NCI-H2196 treated with DMSO at 0.1 percent for 48 hours (cell line): ENCODE measurements at regions not wholly inside any gene's neighbourhood (a gene's known extent, or its start where the extent isn't known, plus 50 kb on each side); places are given as distances from the start of the nearest gene placed in this dataset.

Source experiments
- DNase-seq: peaks from one replicate; lab custom pipeline; 2025; ENCODE audit not compliant: unreplicated experiment; lab: John Stamatoyannopoulos, UW

DNA sequence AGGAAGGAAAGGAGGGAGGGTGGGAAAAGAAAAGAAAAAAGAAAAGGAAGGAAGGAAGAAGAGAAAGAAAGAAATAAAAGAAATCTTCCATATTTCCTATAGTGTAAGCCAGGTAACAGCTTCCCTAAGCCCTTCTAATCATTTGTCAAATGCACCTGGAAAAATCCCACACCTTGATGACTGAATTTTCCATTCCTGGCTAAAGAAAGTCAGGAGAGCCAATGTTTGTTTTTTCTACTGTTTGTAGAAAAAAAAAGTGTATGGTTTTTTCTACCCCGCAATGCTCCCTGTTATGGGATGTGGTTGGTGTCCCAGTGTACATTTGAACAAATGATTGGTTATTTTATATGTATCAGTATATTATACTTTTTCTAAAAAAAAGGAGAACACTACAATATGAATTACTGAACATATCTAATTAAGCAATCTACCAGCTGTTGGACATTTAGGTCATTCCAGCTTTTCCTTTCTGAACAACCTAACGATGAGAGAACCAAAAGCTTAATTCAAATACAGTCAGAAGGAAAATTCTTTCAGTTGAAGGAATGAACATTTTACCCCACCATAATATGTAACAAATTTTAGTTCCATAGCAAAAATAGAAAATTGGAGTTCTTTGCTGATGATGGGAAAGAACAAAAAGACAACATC is 355.0 kb downstream of the SETD4 start:
- no peak for DNase-seq

DNA sequence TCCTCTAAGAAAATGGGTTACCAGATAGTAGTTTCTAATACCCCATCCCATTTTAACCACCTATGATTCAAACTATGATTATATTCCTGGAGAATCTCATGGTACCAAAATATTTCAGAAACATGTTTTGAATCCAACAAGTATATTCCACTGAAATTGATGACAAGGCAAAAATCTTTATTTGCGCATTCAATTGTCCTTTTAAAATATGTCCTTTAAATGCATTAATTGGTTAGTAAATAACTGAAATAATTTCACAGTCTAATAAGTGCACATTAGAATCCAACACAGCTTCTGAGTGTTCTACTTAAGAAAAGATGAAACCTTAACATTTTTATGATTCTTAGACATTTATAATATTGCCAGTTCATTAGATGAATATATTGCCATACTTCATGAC is 356.6 kb downstream of the SETD4 start:
- no peak for DNase-seq

DNA sequence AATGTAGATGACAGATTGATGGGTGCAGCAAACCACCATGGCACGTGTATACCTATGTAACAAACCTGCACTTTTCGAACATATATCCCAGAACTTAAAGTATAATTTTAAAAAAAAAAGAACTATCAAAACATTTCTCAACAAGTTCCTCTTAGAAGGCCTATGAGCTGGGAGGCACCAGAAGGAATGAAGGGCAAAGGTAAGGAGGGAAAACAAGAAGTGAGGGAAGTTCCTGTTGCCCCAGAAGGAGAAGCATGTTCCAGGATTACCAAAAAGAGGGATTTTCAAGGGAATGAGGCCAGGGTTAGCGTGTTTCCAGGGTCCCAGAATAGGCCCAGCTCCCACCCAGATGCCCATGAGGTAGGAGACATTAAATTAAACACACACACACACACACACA is 361.0 kb downstream of the SETD4 start:
- no peak for DNase-seq

DNA sequence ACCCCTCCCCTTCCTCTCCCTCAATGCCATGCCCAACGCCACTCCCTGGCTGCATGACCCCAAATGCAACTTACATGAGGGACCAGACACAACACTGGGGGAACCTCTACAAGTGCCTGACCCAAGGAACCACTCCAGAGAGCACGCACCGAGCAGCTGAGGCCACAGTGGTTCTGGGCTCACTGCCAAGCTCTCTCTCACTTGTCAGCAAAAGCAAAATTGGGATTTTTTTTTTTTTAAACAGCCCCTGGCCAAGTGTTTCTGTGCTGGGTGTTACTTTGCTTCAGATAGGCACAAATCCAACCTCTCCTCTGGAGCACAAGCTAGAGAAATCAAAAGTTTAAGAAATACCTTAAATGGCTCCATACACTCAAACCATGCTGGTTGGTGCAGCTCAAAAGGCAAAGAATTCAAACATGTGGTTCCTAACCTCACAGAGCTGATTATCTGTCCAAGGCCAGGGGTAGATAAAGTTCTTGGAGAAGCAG is 363.0 kb downstream of the SETD4 start:
- peak; percentile 60 for DNase-seq

DNA sequence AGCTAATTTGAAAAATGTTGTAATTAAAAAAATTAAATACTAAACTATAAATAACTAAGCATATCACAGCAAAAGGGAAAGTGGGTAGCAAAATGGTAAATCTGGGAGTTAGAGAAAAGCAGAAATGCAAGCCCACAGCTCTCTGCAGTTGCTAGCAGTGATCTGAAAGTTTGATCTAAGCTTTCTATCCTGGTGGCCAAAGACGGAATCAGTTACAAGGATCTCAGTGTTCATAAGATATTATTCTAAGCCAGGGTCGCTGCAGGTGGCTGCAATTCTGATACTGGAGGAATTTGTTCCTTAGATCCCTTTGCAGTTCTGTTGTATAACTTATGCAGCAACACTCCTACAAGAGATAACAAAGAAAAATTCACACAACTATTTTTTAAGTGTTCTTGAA is 363.7 kb downstream of the SETD4 start:
- no peak for DNase-seq

DNA sequence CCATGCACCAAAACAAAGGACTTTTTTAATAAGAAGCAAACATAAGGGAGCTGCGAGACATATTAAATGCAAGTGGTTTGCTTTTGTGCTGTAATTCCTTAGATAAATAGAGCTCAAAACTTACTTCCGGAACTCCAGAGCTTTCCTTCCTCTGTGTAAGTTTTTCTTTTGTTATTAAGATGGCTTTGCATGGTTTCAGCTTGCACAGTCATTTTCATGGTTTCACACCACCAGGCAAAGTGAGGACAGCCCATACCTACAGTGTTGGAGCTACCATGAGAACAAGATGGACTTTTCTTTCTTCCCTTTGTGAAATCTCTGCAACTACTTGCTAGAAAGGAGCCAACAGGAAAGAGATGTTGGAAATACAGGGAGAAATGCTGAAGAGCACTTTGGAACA is 368.0 kb downstream of the SETD4 start:
- no peak for DNase-seq

DNA sequence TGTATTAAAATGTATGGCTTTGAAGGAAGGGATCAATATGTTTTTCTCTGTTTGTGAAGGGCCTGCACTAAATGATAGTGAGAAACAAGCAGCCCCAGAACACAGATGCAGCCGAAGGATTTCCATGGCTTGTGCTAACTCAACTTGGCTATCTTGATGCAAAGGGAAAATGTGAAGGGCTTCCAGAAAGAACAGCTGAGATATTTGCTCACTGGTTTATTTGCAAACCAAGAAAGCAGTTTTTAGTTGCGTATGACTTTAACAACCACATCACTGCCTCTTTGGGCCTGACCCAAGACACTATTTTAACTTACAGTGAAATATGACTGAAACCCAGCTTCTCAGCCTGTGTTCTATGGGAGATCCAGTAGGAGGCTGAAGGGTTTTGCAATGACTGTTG is 369.9 kb downstream of the SETD4 start:
- no peak for DNase-seq

DNA sequence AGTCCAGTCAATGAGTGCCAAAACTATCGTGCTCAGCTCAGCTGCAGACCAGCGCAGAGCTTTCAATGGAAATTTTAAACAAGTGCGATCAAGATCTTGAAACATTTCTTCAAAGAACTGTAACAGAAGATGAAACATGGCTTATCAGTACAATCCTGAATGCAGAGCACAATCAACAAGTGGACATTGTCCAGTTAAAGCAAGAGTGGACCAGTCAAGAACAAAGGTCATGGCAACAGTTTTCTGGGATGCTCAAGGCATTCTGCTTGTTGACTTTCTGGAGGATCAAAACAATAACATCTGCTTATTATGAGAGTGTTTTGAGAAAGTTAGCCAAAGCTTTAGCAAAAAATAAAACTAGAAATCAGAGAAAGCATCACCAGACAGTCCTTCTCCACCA is 374.2 kb downstream of the SETD4 start:
- no peak for DNase-seq

DNA sequence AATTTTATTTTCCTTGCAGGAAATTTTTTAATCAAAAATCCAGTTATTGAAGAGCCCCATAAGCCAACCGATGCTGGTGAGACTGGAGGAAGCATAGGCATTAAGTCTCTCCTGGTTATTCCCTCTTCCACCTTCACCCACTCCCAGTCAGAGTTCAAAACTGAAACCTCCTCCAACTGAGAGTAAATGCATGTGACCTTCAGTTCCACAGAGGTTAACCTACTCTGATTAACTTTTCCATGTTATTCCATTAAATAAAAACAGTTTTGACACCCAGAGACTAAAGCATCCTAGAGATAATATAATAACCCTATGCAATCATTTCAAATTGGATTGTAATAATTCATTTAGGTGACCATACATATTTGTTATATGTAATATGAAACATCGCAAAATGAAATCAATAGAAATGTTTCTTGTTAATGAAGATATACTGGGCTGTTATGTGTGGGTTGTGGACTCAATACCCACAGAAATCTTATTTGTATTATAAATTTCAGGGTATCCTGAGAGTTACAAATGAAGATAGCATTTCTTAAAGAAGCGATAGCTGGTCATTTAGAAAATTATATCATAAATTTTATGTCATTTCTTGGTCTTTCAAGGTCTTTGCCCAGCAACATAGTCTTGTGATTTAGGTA is 376.5 kb downstream of the SETD4 start:
- DNase-seq = no peak

DNA sequence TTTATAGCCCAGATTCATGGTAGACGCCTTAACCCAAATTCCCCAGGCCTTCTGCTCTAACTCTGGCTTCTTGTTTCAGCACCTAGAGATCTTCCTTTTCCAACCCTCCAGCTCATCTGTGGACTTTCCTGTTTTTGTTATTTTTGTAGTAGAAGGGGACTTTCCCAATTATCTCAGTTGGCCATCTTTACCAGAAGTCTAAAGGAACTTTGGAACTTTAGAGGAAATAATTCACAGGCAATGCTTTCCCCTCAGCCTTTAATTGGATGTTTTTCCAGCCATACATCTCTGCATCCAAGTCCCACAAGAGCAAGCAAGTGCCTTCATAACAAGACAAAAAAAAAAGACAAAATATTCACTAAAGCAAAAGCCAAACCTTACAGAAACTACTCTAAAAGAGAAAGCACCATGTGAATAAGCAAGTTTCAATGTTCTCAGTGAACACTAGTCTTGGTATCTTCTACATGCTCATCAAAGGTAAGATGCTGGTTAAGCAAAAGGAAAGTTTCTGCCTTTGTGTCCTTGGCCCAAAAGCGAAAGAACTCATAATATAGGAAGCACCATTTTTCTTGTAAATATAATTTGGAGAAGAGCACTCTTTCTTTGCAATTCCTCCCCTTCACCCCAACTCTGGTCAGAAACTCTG is 377.3 kb downstream of the SETD4 start:
- DNase-seq = no peak

DNA sequence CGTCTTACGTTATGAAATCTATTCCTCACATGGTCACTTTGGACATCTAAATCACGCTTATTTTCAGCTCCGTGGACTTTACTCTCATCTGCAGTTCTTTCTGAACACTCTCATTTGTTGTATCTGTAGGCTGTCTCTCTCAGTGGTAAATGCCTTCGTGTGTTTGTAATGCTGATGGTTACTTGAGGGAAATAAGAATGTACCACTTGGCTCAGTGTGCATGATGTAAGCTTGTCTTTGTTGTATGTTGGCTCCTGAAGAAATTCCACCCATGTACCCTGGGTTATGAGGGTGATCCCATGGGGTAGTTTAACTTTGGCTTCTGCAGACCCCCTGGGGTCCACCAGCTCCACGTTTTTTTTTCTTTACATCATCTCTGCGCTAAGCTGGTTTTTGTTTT is 378.4 kb downstream of the SETD4 start:
- no peak for DNase-seq

DNA sequence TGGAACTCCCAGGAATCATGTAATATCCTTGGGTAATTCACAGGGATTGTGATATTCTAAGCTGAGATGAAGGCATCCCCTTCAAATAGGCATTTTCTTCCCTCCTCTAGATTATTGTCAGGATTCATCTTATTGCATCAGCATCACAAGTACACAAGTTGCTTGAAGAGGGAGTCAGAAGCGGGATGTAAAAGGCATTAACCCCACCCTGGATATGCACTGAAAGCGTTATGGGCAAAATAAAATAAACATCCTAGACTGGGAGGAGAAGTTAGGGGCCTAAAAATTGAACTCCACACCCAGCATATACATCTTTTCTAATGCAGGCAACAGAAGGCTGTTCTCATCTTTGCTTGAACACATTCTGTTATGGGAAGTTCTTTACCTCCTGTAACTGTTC is 381.2 kb downstream of the SETD4 start:
- DNase-seq = no peak

DNA sequence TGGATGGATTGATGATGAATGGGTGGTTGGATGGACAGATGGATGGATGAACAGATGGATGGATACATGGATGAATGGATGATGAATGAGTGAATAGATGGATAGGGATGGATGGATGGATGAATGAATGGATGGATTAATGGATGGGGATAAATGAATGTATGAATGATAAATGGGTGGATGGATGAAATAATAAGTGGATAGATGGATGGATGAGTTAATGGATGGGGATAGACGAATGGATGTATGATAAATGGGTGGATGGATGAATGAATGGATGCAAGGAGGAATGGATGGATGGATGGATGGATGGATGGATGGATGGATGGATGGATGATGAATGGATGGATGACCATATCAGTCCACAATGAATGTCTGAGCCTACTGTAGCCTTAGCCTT is 381.9 kb downstream of the SETD4 start:
- DNase-seq = no peak

DNA sequence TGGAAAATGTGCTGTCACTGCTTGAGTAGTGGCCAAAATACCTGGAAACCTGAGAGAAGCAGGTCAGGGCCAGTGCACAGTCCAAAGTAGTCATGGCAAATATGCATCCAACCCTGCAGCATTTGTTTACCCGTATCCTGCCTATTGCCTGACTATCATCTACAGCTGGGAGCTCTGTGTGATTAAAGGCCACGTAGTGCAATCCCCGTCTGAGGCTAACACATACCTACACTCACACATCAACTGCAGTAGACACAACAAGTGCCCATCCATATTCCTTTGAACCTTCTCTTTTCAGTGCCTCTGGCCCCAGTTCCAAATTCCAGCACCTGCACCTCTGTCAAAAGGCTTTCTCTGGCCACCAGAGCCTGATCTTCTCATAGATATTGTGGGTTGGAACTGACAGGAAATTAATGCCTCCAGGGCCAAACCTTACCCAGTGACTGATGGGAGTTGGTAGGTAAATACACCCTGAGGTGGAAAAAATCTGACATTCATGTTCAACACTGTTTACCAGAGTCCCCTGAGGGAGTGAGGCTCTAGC is 383.0 kb downstream of the SETD4 start:
- DNase-seq = no peak

DNA sequence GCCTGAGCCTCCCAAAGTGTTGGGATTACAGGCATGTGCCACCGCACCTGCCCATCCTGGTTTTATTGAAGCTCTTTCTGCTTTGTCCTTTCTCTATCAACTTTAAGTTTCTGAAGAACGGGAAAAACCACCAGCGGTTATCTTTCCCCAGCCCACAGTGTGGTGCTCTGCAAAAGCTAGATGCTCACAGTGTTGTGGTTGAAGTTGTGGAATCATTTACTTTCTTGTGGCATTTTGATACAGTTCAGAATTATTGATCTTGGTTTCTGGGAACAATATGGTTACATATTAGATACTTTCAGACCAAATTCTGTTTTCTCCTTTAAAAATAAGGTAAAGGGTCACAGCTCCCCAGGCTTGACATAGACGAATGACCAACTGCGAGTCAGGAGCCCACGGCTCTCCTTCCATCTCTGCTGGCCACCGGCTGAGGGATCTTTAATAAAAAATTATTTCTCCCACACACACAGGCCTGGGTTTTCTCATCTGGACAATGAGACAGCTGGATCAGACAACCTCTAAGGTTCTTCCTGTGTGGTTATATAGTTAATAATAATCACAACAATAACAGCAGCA is 385.3 kb downstream of the SETD4 start:
- DNase-seq = no peak

DNA sequence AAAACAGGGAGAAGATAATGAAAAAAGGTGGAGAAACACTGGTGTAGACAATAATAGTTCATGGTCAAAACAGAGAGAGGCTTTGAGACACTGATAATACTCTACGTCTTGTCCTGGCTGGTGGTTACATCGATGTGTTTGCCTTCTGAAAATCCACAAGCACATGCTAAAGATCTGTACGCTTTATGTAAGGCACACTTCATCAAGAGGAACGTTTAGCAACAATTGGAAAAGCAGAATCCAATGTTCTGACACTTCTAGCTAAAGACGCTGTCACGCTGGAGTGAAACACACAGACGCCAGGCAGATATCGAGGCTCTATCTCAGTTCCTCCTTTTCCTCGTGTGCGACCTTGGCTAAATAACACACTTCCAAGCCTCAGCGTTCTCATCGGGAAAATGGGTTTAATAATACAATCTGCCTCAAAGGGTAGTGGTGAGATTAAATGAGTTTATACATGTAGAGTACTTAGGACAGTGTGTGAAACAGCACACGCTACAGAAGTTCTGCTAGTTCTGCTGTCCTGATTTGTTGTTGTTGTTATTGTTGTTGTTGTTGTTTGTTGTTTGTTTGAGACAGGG is 386.1 kb downstream of the SETD4 start:
- no peak for DNase-seq

DNA sequence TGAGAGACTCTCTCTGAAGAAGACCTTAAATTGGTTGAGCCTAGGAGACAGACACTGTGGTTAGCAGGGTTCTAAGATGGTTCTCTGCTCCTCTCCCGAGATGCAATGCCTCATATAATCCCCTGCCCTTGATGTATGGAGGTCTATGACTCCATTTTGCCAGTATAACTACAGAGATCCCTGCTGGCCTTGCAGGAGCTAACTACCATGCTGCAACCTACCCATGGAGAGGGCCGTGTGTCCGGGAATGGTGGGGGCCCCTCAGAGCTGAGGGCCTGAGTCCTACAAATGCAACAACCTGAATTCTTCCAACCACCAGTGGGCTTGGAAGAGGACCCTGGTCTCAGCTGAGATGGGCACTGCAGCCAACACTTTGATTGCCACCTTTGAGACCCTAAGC is 388.0 kb downstream of the SETD4 start:
- DNase-seq = no peak

DNA sequence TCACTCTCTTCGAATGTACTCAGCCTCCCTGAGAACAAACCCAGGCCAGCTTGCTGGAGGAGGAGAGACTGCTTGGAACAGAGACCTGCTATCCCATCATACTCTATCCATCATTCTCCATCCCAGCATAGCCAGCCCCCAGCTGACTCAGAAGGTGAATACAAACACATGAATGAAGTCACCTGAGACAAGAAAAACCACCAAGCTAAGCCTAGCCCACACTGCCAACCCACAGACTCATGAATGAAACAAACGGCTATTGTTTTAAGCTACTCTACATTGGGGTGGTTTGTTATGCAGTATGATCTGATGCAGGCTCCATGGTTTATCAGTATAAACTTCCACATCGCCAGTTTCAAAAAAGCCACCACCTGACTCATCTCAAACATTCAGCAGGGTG is 395.6 kb downstream of the SETD4 start:
- DNase-seq = no peak

DNA sequence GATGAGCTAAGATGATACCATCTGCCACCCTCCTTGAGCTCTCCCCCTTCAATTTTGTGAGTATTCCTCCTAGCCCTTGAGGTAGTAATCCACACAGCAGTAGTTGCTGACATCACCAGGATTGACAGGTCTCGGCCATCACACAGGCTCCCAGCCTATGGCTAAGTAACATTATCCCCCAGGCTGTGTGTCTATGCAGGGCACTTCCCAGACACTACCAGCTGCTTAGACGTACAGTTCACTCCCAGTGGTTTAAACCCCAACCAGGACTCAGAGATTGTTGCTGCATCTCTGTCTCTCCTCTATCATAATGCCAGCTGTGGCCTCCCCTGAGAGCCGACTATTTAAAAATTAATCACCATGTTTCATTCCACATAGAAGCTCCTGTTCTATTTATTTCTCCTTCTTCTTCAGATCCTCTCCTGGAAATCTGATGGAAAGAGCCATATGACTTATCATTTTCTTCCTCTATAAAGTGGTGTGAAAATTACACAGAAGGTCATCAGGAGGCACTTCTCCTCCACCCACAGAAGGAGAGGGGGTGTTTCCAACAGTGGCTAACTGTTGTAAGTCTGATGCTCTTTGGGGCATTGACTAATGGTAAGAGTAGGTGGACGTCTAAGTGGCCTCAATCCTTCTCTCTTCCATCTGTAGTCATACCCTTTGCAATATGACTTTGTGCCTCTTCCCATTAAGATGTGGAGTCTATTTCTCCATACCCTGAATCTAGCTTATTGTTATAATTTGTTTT is 396.3 kb downstream of the SETD4 start:
- DNase-seq = no peak

DNA sequence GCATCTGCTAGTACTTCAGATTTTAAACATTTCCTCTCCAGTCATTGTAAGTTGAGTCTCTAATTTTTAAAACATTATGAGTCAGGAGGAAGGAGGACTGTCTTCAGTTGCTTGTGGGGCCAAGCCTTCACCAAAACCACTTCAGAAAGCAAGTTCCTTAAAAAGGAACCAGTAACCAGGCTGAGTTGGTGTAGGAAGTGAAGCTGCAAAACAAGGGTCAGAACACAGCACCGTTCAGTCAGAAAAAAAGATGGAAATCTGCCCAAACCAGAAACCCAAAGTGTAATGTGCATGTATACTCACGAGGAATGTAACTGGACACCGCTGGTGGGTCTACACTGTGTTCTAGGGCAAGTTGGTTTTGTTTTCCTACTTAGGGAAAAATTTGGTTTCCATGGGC is 402.1 kb downstream of the SETD4 start:
- no peak for DNase-seq

DNA sequence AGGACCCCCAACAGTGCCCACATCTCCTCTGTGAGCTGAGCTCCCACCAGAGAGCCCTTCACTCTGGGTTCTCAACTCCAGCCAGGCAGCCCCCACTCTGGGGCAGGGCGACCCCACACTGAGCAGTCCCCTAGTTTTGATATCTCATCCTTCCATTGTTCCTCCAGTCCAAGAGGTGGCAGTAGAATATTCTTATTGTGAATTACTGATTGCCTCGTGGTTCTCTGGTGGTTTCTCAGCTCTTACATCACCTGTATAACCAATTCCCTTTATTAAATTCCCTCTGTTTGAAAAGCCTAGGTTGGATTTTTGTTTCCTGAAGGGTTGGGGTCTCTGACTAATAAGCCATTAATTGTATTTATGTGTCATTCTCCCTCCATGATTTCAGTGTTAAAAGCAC is 407.5 kb downstream of the SETD4 start:
- no peak for DNase-seq
